GM12891 (cell line): ENCODE measurements at regions not wholly inside any gene's neighbourhood (a gene's known extent, or its start where the extent isn't known, plus 50 kb on each side); places are given as distances from the start of the nearest gene placed in this dataset.

Experiments used
- POLR2A ChIP-seq: IDR thresholded peaks from 2 replicates; pipeline ENCODE4 v1.6.1; 2011; ENCODE audit warnings: low read depth, low read length, control low read depth
- POLR2AphosphoS5 ChIP-seq: IDR thresholded peaks from 2 replicates; pipeline ENCODE4 v1.6.1; 2011; ENCODE audit warnings: low read depth, low read length, control low read depth

DNA sequence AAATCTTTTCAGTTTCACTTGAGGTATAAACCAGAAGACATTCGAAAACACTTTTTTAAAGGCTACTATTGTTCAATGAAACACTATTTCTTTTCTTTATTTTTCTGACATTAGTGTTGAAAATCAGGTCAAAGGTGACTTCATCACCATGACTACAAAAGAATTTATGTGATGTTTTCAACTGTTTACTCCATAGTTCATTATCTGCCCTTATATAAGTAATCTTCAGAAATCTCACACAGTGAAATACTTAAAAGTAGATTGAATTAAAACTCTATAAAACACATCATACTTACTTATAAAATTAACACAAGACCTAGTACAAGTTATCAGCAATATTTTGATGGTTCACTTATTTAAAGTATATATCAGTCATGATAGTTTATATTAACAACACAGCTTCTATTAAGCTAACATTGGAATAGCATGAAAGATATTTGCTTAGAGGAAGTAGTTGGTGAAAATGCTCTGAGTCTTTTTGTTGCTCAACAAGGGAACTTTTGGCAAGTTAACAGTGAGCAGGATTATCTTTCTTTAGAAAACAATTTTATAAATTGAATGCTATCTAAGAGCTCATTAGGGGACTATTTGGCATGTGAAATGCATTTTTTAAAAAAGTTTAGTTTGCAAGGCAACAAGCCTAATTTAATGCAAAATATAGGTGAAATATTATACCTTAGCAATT, 60.8 kb downstream of the MC4R start:
- TF ChIP-seq POLR2AphosphoS5 (no peak), POLR2A (no peak)
